NCI-H748 treated with DMSO at 0.1 percent for 48 hours (cell line): ENCODE measurements at regions not wholly inside any gene's neighbourhood (a gene's known extent, or its start where the extent isn't known, plus 50 kb on each side); places are given as distances from the start of the nearest gene placed in this dataset.

ENCODE experiments used
- DNase-seq: peaks from one replicate; lab custom pipeline; 2025; lab: John Stamatoyannopoulos, UW

- DNase-seq = no peak
Observed at GRCh38 chr20:37643400-37643799, 50.4 kb upstream of the CTNNBL1 start.

GRCh38 chr20:37642246-37642645 is 51.6 kb upstream of the CTNNBL1 start:
- no peak for DNase-seq

GRCh38 chr20:37640600-37641561 is 52.9 kb upstream of the CTNNBL1 start:
- DNase-seq = no peak

- DNase-seq = no peak
Observed at GRCh38 chr20:37638527-37638926, 55.3 kb upstream of the CTNNBL1 start.

GRCh38 chr20:37636977-37637376 is 56.9 kb upstream of the CTNNBL1 start:
- no peak for DNase-seq

GRCh38 chr20:37636212-37636975 is 57.4 kb upstream of the CTNNBL1 start:
- no peak for DNase-seq

- DNase-seq = no peak
Observed at GRCh38 chr20:37630993-37631392, 62.8 kb upstream of the CTNNBL1 start.

GRCh38 chr20:37630166-37630565 is 63.7 kb upstream of the CTNNBL1 start:
- no peak for DNase-seq

GRCh38 chr20:37627767-37628130 is 66.1 kb upstream of the CTNNBL1 start:
- DNase-seq = no peak

GRCh38 chr20:37627060-37627766 is 66.6 kb upstream of the CTNNBL1 start:
- no peak for DNase-seq

GRCh38 chr20:37624963-37625362 is 68.9 kb upstream of the CTNNBL1 start:
- no peak for DNase-seq

GRCh38 chr20:37622728-37623127 is 71.1 kb upstream of the CTNNBL1 start:
- no peak for DNase-seq

- no peak for DNase-seq
Observed at GRCh38 chr20:37619496-37619895, 74.3 kb upstream of the CTNNBL1 start.

- DNase-seq = no peak
Observed at GRCh38 chr20:37616110-37616425, 77.8 kb upstream of the CTNNBL1 start.

- DNase-seq = peak; percentile 42
Observed at GRCh38 chr20:37615340-37616109, 78.3 kb upstream of the CTNNBL1 start.

- no peak for DNase-seq
Observed at GRCh38 chr20:37611852-37612251, 82.0 kb upstream of the CTNNBL1 start.

GRCh38 chr20:37611346-37611745 is 82.5 kb upstream of the CTNNBL1 start:
- DNase-seq = no peak

GRCh38 chr20:37610203-37610798 is 82.6 kb upstream of the BLCAP start:
- DNase-seq = no peak

- no peak for DNase-seq
Observed at GRCh38 chr20:37602634-37603033, 75.0 kb upstream of the BLCAP start.

- no peak for DNase-seq
Observed at GRCh38 chr20:37600486-37600885, 72.8 kb upstream of the BLCAP start.

- no peak for DNase-seq
Observed at GRCh38 chr20:37598575-37599342, 71.1 kb upstream of the BLCAP start.
